ENCODE measurements at regions not wholly inside any gene's neighbourhood (a gene's known extent, or its start where the extent isn't known, plus 50 kb on each side); places are given as distances from the start of the nearest gene placed in this dataset.

DNA sequence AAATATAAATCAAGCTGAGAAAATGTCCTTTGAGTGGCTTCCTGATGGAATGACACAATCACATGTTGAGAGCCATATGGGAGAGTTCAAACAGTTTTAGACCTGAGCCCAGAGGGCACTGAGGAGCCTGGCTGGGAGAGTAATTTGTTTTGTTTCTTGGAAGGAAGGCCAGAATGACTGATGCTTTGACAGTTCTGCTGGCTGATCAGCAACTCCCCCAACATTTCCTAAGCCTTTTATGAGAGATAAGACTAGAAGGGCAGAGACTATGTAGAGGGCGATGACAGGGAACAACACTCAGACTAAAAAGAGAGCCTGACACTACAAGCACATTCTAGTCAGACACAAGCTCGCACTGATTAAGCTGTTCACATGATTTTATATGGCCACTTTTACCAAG is 169.2 kb downstream of the COX7C start:
- DNase-seq = no peak

DNA sequence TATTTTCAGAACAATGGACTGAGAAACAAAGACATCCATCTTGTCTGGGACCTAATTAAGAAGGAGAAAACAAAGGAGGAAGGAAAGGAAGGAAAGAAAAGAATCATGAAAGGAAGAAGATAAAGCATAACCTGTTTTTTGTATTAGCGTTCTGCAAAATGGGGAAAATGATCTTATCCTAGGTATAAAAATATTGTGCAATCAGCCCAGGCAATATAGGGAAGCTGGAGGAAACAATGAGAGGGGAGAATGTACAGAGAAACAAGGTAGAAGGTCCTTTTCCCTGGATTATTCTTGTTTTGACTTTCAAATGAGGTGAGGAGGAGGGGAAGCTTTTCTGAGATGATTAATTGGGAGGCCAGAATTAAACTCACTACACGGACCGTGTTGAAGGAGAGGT is 177.9 kb downstream of the COX7C start:
- no peak for DNase-seq

DNA sequence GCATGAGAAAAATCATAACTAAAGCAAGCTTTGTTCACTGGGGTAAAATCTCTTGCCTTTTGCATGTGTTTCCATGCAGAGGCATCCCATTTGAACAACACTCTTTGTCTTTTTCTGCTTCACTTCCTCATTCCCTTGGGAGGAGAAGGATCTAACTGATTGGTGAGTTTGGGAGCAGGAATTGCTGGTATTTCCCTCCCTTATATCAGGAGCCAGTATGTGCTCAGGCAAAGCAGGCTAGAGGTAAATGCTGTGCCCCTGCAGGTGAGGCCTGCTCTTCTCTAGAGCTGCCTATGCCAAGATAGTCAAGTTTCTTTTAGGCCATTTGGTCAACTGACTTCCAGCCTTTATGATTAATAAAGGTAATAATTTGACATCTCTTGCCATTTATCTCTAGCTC is 179.9 kb downstream of the COX7C start:
- no peak for DNase-seq

DNA sequence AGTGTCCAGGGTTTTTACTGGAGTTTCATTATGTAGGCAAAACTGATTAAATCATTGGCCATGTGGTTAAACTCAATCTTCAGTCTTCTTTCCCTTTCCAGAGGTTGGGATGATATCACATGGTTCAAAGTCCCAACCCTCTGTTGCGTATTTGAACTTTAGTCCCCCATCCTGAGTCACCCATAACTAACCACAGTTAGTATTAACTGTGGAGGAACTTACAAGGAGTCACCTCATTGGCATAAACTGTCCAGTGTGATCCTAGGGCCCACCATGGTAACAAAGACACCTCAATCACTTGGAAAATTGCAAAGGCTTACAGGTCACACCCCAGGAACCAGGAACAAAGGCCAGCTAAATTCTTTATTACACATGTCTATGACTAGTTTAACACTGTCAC is 188.5 kb downstream of the COX7C start:
- DNase-seq = no peak

DNA sequence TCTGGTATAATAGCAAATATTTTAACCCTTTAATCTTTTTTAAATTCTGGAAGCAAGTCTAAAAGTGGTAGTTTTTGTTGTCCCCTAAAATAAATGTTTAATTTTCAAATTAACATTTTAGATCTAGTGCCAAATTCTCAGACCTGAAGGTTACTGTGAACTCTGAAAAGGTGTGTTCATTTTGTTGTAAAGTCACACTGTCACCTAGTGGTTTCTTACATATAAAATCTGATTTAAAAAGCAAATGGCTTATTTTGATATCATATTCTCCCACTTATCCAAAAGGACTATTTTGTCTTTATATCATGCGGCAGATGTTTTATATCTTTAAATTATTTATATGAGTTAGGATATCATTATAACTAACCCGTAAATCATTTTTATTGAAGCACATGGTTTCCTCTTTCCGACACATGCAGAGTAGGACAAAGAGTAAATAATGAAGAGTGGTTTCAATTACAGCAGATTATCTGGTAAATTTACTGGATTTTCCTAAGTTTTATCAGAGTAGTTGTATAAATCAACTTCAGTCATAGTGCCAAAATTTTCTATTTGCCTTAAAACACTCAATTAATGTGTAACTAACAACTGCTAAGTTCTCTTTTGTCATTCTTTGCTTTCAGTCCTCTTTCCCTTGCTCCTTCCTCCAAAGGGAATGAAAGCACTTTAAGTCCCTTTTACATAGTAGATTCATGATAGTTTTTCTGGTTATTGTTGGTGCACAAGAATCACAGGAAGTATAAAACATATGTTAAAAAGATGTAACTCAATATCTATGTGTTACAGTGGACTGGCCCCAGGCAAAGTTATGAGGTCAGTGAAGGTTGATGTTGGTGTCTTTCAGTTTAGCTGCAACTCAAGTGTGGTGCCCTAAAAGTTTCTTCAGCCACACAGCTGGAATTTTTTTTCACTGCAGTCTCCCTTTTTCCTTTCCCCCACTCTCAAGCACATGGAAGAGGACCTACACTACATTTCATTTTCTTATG is 189.6 kb downstream of the COX7C start:
- DNase-seq = no peak

DNA sequence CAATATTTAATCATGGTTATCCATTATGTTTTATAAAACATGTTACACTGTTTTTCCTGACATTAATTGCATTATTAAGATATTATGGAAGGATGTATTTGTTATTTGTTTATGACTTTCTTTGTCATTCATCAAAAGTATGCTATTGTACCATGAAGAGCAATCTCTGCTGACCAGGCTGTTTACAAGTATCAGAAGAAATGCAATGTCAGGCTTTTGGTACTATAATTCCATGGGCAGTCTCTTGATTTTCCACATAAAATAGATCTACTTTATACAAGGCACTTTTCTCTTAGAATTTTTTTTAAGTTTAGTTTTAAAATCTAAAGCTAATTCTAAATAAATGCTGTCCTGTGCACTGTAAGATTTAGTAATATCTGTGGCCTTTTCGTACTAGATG is 196.6 kb downstream of the COX7C start:
- no peak for DNase-seq

DNA sequence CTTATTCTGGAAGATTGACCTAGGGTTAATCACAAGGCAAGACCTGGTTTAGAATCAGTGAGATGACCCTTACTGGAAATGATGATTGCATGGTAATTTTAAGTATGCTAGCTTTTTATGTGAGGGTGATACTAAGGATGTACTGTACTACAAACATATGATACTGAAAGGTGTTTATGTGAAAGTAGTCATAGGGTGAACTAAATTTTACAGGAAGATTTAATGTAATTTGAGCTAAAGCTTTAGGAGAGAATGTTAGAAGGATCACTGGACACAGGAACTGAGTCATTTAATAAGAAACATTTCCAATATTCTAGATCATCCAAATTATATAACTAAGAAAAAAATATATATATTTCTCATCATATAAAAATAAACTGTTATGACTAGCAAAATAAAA is 197.2 kb downstream of the COX7C start:
- DNase-seq = no peak

DNA sequence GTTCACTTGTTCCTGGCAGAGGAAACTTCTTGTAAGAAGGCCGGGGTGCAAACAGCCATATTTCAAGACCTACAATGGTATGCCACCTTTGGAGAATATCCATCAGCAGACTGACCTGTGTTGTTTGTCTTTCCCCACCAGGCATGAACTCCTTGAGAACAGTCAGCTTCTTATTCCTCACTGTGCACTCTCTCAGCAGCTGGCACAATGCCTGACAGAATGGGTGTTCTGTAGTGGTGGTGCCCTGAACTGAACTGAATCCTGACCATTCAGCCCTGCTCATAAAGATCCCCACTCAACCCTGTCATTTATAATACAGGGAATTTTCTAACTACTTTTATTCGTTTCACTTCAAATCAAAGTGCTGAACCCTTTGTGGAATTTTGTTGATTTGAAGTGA is 206.9 kb downstream of the COX7C start:
- DNase-seq = no peak

DNA sequence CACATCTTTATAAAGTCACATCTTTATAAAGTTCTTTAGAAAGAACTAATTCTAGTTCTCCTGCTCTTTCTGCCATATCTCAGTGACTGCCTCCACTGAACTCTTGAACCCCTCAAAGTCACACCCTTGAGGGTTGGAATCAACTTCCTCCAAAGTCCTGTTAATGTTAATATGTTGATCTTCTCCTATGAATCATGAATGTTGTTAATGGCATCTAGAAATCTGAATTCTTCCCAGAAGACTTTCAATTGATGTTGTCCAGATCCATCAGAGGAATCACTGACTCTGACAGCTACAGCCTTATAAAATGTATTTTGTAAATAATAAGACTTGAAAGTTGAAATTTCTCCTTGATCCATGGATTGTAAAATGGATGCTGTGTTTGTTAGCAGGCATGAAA is 213.4 kb downstream of the COX7C start:
- no peak for DNase-seq

DNA sequence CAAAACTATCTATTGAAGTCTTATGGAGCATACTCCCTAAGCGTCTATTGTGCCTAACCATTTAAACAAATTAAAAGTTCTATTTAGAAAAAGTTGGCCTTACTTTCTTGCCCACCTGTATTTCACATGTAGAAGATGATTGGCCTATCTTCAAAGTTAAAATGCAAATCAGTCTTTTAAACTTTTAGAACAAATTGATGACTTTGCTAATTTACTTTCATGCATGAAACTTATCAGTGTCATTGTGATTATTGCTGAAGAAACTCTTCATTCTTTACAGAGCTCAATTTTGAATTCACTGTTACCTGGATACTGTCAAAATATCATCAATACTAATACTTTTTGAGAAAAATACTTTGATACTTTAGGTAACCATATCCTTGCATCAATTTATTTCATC is 216.1 kb downstream of the COX7C start:
- DNase-seq = no peak

DNA sequence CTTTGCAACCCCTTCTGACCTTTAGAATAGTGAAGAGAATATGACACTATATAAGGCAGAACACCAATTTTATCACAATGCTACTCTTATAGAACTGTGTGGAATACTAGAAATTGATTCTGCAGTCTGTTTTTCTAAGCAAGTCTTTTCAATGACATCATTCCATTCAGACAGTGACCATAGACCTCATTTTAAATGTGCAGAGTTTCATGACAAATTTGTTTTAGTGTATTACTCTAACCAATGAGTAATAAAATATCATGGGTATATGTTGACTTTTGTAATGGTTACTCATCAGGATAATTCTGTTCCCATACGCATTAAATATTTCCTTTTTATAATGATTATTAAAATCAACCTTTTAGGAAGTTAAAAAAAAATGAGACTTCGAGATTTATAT is 219.9 kb downstream of the COX7C start:
- no peak for DNase-seq

DNA sequence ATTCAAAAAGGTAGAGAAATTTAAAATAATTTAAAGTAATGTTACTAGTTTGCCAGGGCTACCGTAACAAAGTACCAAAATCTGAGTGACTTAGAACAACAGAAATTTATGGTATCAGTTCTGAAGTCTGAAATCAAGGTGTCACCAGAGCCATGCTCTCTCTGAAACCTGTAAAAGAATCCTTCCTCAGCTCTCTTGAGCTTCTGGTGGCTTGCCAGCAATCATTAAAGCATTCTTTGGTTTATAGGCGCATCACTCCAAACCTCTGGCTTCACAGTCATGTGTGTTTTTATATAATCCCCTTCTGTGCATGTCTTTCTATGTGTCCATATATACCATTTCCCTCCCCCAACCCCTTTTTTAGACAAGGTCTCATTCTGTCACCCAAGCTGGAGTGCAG is 220.3 kb downstream of the COX7C start:
- DNase-seq = no peak

DNA sequence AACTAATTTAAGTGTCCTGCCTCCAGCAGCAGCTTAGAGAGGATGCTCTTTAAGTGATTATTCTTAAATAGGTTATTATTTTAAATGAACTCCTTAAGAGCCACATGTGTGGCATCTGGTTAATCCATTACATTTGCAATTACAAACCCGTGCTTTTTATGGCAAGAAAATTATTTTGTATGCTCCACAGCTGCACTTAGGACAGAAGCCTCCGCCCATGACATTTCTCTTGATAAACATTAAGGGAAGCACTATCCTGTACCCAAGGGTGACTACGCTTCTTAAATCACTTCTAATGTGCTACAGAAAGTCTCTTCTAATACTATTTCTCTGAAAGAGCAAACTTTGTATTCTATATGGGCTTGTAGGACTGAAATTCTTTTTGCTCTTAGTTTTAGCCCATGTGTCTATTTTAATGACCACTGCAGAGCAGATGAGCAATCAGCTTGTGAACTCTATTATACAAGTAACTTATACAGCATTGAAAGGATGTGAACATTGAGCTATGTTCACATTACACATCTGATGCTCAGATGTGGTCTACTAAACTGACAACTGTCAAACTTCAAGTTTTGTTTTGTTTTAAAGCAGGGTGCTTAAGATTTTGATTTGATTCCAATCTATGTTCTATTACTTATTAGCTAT is 223.4 kb downstream of the COX7C start:
- DNase-seq = no peak

DNA sequence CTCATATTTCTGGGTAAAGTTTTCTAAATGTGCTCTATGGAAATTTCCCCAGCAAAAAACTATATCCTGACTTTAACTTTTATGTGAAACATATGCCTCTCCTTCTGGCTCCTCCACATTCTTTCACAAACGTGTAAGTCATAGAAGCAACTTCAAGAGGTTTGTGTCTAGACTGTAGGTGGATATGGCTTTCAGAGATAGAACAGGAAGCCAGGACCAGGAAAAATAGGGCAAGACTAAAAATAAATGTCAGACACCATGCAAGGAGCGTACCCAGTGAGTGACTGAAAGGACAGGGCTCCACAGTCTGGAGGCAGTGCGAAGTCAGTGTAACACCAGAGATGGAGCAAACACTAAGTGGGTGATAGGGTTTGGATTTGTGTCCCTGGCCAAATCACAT is 240.7 kb downstream of the COX7C start:
- DNase-seq = no peak

DNA sequence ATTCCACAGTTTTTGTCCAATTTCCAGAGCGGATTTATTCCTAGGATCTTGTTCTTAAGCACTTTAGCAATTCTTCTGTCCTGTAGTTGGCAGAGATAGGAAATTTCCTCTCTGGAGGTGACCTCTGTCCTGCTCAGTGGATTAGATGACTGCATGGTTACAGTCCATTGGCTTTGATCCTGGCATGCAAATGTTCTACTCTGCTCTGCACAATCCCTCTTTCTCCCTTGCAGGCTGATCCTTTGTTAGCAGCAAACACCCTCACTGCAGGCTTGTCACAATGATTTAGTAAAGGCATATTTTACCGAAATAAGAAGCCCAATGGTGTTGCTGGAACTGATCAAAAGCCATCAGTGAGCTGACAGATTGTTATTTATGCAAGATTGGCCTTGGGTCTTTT is 243.8 kb downstream of the COX7C start:
- DNase-seq = no peak

DNA sequence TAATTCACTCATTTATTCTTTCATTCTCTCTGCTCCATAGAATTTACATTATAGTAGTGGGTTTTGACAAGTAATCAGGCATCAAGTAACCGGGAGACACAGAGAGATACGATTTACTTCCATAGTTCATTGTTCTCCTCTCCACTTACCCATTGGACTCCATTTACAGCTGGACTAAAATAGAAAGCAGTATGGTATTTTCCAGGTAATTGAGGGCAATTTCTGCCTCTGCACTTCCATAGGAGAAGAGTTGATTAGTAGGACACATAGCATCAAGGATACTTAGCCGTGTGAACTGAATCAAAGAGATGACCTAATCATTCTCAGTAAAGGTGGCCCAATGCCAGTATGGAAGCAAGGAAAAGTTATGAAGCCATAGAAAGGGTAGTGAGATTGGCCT is 244.4 kb downstream of the COX7C start:
- no peak for DNase-seq

DNA sequence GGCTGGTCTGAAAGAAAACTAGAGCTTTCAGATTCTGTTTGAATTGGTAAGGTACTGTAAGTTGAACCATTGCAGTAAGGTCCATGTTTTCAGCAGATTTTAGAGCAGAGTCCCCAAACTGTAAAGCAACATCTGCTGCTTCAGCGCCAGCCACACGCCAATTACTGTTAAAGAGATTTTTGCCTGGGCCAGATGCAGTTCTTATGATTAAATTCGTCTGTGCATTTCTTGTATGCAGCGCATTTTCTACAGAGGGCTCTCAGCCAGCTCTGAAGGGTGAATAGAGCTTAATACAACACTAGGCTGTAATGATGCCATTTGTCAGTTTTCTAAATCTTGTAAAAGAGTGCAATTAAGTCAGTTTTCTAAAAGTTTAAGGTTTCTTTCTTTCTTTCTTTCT is 246.3 kb downstream of the COX7C start:
- no peak for DNase-seq

DNA sequence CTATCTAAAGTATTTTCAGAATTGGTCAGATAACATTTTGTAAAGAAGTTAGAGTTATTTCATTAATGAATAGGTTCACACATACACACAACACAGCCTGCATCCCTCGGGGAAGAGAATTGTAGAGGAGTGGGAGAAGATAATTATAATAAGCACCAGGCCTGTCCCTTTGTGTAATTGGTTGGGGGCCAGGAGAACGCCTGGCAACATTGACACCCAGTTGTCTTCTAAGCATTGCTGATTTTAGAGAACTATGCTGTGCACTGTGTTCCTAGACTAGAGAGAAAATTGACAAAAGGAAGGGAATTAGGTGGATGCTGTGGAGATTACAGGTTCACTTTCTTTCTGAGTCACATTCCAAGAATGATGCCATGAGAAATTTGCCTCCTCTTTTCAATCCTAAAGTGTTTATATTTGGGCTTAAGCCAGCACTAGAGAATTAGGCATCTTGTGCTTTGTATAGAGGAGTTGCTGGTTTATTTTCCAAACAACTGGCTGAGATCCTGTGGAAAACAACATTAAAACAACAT is 247.6 kb downstream of the COX7C start:
- DNase-seq = no peak

DNA sequence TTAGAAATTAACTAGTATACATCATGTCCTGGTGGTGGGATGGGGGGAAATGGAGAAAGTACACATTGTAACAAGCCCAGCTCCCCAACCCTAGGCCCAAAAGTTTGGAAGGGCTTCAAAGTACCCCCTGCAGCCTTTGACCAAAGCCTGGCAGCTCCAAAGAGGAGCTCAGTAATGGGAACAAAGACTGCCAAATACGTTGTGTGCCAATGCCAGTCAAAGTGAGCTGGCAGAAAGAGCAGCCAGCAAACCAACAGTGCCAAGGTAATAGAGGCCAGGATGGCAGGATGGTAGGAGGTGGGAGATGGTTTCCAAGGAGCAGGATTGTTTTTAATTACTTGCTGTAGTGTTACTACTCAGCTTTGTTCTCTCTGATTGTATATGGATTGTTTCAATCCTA is 248.3 kb downstream of the COX7C start:
- no peak for DNase-seq

DNA sequence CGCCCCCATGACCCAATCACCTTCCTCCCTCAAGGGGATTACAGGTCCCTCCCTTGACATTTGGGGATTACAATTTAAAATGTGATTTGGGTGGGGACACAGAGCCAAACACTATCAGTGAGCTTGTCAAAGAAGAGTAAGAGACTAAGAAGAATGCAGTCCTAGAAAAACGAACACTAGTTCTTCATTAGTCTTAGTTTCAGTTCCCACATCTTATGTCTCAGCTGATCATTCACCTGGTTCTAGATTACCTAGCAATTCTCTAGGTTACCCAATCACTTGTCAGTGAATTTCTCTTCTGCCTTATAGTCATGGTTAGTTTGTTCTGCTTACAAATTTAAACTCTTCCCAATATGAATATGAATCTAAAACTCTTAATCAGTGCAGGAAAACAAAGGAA is 251.5 kb downstream of the COX7C start:
- no peak for DNase-seq

DNA sequence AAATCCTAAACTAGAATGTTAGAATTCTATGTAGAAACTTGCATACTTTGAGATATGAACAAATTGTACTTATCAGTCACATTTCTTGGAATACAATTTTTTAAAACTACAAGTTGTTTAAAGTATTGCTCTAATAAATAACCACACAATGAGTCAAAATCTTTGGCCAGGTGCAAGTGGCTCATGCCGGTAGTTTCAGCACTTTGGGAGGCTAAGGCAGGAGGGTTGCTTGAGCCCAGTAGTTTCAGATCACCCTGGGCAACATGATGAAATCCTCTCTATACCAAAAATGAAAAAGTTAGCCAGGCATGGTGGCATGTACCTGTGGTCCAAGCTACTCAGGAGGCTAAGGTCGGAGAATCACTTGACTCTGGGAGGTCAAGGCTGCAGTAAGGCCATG is 257.8 kb downstream of the COX7C start:
- no peak for DNase-seq

DNA sequence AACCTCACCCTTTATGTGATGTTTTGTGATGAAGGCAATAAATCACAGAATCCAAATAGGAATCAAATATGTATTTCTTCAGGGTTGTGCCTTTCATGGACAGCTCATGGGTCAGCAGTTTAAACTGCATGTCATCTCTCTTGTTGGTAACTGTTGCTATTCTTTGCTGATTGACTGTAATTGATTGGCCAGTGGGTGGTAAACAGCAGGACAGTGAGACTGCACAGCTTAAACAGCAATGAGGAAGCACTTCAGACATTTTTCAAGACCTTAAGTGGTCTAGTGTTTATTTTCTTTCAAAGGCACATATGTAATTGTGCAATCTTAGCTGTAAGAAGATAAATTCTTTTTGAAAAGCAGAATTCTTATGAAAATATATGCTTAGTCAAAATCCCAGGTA is 260.5 kb downstream of the COX7C start:
- DNase-seq = no peak

DNA sequence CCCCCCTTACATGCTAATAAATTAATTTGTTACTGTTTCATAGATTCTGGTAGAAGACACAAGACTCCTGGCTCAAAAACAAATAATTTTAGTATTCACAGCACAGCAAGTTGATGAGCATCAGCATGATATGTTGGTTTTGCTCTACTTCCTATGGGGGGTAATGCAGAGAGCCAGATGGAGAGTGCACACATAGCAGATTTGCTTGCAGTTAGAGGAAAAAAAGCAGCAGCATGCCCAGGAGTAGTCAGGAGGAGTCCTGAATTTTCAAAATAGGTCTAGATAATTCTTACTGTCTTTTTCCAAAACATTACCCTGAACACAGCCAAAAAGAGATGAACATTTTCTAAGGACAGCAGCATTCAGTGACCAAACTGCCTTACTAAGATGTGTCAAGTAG is 261.3 kb downstream of the COX7C start:
- no peak for DNase-seq

DNA sequence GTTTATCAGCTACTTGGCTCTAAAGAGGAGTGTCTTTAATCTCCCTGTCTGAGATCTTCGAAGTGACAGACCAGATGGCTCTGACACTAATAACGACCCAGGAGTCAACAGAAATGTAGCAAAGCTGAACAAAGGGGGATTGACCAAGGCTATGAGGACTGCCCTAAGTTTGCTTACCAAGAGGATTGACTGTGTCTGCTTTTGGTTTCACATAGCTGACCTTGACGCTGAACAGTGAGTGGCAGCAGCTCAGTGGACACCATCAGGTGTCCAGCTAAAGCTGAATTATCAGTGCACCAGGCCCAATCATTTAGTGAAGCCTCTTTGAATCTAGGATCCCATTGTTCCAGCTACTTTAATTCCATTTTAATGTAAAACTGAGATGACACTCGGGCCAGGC is 262.6 kb downstream of the COX7C start:
- DNase-seq = no peak

Measured in amniotic stem cell (primary cell).